KBM-7 (cell line): ENCODE measurements at regions not wholly inside any gene's neighbourhood (a gene's known extent, or its start where the extent isn't known, plus 50 kb on each side); places are given as distances from the start of the nearest gene placed in this dataset.
"Not testable (repeated sequence)": the region's sequence is repeated elsewhere in the genome, so short reads cannot be mapped to it uniquely, and the experiment has no call there.

ENCODE experiments used
- DNase-seq: peaks from one replicate; pipeline ENCODE4 v3.0.0-alpha.2; 2015
- in situ Hi-C: fragments of 300-500 bp; cut with MboI; formaldehyde crosslinking; loops from 2 replicates; pipeline ENCODE4 v1.14.3; 2020; ENCODE audit warnings: low sequenced_read_pairs, low pct_unique_long_range_greater_than_20kb, mixed read lengths

DNA sequence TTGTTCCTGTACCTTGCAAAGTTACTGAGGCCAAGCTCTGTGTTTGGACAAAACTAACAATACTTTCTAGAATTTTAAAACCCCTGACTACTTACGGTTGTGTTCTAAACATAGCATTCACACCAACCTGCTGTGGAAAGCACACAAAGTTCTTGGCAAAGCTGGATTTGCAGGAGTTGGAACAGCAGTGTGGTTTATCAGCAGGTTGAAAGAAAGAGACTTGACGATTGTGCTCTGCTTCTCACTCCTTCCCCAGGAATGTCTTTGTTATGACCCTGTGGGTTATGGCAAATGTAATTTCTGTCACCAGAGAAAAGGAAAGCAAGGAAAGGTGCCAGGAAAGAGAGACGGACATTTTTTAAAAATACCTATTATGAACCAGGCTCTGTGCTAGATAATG, 165.5 kb upstream of the TGFBR2 start:
- DNase-seq = no peak

GRCh38 chr3:30443756-30444673, 162.4 kb upstream of the TGFBR2 start:
- DNase-seq = peak; percentile 43
- in situ Hi-C loops = no loop called here

More for the DNA sequence above, 165.5 kb upstream of the TGFBR2 start:
- in situ Hi-C loops = no loop called here

DNA sequence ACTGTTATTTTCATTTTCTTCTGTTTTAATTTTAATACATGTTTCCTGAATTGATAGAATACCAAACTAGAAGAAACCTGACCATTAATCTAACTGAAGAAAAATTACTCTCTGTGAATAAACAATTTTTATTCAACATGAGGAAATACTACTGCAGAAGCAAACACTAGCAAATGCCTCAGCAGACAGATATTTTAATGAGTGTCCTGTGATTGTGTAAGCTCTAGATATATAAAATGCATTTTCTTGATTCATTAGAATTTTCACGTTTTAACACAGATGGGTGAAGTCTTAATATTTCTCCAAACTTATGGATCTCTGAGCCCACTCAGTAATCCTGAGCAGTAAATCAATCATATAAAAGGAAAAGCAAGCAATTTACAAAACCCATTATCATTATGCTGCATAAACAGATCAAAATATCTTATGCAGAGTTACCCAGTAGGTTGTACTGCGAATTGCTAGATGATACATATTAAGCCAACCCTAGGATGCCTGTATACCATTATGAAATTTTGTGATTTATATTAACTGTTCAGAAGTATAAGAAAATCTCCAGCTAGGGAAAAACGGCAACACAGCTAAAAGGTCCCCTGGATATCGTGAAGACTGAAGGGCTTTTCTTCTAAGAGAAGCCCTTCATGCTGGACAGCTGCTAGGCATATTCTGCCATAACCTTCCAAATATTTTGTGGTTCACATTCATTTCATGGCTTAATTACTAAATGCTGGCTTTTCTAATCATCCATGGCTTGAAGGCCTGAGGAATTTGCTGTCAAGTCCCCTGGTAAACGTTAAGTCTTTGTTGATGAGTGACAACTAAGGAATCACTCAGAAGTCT, 157.7 kb upstream of the TGFBR2 start:
- no peak for DNase-seq
- in situ Hi-C loops = no loop called here

GRCh38 chr3:30449290-30449632, 157.1 kb upstream of the TGFBR2 start:
- DNase-seq = no peak
- in situ Hi-C loops = no loop called here

- in situ Hi-C loops = no loop called here
- DNase-seq = no peak
These were observed 154.0 kb upstream of the TGFBR2 start for GRCh38 chr3:30452446-30452845.

DNA sequence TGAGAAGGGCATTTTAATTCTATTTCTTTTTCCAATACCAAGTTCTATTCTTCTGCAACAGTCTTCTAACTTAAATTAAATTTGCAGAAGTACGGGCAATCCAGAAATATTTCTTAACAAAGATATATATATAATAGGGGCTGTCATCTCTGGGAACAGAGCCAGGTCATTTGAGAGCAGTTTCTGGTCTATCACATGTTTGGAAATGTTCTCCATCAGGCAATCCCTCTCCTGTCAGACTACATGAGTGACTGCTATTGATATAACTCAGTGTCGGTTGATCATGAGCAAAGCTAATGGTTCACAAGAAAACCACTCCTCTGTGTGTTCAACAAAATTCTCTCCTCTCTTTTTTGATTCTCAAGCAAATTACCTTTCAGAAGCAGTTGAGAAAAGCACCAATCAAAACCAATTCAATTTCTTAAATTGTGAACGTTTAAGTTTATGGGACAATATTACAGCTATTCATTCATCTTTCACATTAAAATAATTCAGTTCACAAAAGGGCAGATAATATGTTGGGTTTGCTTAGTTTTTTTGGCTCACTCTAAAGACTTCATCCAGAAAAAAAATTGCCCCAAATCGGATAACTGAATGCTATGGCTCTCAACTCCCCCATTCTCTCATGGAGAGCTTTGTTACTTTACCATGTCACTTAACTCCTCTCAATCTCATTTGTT, 152.9 kb upstream of the TGFBR2 start:
- in situ Hi-C loops = no loop called here
- no peak for DNase-seq

GRCh38 chr3:30454636-30455035, 151.8 kb upstream of the TGFBR2 start:
- DNase-seq = no peak
- in situ Hi-C loops = no loop called here

DNA sequence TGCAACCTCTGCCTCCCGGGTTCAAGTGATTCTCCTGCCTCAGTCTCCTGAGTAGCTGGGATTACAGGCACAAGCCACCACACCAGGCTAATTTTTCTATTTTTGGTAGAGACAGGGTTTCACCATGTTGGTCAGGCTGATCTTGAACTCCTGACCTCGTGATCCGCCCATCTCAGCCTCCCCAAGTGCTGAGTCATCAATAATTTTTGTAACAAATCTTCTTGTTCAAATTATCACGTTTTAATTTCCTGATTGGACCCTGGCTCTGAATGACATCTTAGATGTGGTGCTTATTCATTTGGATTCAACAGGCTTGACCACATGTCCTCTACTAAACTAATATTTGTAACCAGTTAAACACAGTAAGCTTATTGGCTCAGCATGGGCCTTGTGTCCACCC, 151.3 kb upstream of the TGFBR2 start:
- in situ Hi-C loops, DNase-seq: not testable (repeated sequence)

GRCh38 chr3:30455840-30456239, 150.6 kb upstream of the TGFBR2 start:
- in situ Hi-C loops = no loop called here
- no peak for DNase-seq

- in situ Hi-C loops = no loop called here
- no peak for DNase-seq
These were observed 150.1 kb upstream of the TGFBR2 start for GRCh38 chr3:30456264-30456663.

GRCh38 chr3:30457081-30457480, 149.3 kb upstream of the TGFBR2 start:
- in situ Hi-C loops = no loop called here
- DNase-seq = no peak

DNA sequence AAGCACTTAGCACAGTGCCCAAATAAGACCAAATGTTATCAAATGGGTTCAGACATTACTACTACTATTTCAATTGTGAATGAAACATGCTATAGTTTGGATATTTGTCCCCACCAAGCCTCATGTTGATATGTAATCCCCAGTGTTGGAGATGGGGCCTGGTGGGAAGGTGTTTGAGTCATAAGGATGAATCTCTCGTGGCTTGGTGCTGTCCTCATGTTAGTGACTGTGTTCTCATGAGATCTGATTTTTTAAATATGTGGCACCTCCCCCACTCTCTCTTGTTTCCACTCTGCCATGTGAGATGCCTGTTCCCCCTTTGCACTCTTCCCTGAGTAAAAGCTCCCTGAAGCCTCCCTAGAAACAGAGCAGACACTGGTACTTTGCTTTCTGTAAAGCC, 148.7 kb upstream of the TGFBR2 start:
- no peak for DNase-seq
- in situ Hi-C loops = no loop called here

- DNase-seq = no peak
- in situ Hi-C loops = no loop called here
These were observed 147.8 kb upstream of the TGFBR2 start for GRCh38 chr3:30458376-30459171.

GRCh38 chr3:30461311-30461710, 145.1 kb upstream of the TGFBR2 start:
- in situ Hi-C loops = no loop called here
- DNase-seq = no peak

- DNase-seq = no peak
- in situ Hi-C loops = no loop called here
These were observed 143.5 kb upstream of the TGFBR2 start for GRCh38 chr3:30462721-30463470.

DNA sequence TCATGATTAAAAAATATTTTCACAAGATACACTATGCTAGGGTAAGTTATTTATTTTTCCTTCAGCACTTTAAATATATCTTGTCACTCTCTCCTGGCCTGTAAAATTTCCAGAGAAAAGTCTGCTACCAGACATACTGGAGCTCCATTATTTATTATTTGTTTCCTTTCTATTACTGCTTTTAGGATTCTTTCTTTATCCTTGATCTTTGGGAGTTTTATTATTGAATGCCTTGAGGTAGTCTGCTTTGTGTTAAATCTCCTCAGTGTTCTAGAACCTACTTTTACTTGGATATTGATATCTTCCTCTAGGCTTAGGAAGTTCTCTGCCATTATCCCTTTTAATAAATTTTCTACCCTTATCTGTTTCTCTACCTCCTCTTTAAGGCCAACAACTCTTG, 142.0 kb upstream of the TGFBR2 start:
- in situ Hi-C loops = no loop called here
- DNase-seq = no peak

GRCh38 chr3:30465454-30465853, 140.9 kb upstream of the TGFBR2 start:
- DNase-seq = no peak
- in situ Hi-C loops = no loop called here

GRCh38 chr3:30467596-30468238, 138.7 kb upstream of the TGFBR2 start:
- in situ Hi-C loops = no loop called here
- no peak for DNase-seq
